GM23338 (cell line): ENCODE measurements at regions not wholly inside any gene's neighbourhood (a gene's known extent, or its start where the extent isn't known, plus 50 kb on each side); places are given as distances from the start of the nearest gene placed in this dataset.

ENCODE experiments used
- ATAC-seq: fragments of 200-7000 bp; cut with Tn5 transposase; 3 replicates; pipeline ENCODE4 v1.9.1; 2020
- DNase-seq: peaks from one replicate; pipeline ENCODE4 v3.0.0-alpha.2; 2015; ENCODE audit warnings: low spot score
- H2AFZ ChIP-seq: fragments of 200-600 bp; sonication (generic); 2 replicates; pipeline ENCODE4 v1.8.0; 2016; ENCODE audit warnings: antibody characterized with exemption, mild to moderate bottlenecking, moderate library complexity
- H3F3A ChIP-seq: fragments of 200-600 bp; sonication (generic); replicated peaks from 2 replicates; pipeline ENCODE4 v1.8.0; 2017; ENCODE audit warnings: antibody characterized with exemption, mixed run types, low read depth
- H3K27ac ChIP-seq: fragments of 200-600 bp; sonication (generic); 2 replicates; pipeline ENCODE4 v1.6.1; 2016; ENCODE audit warnings: low read depth
- H3K27me3 ChIP-seq: fragments of 200-600 bp; sonication (generic); 2 replicates; pipeline ENCODE4 v1.8.0; 2016; ENCODE audit warnings: mild to moderate bottlenecking, mixed run types, moderate library complexity; ENCODE audit not compliant: insufficient read depth
- H3K36me3 ChIP-seq: fragments of 200-600 bp; sonication (generic); 2 replicates; pipeline ENCODE4 v1.8.0; 2016; ENCODE audit warnings: mild to moderate bottlenecking; ENCODE audit not compliant: insufficient read depth
- H3K4me1 ChIP-seq: fragments of 200-600 bp; sonication (generic); 2 replicates; pipeline ENCODE4 v1.8.0; 2016; ENCODE audit warnings: mild to moderate bottlenecking, moderate library complexity; ENCODE audit not compliant: insufficient read depth
- H3K4me2 ChIP-seq: fragments of 200-600 bp; sonication (generic); 2 replicates; pipeline ENCODE4 v1.7.1; 2017; ENCODE audit warnings: mixed run types
- H3K4me3 ChIP-seq: fragments of 200-600 bp; sonication (generic); 2 replicates; pipeline ENCODE4 v1.6.1; 2016; ENCODE audit warnings: mixed run types
- H3K79me2 ChIP-seq: fragments of 200-600 bp; sonication (generic); replicated peaks from 2 replicates; pipeline ENCODE4 v1.8.0; 2017; ENCODE audit warnings: mild to moderate bottlenecking; ENCODE audit not compliant: insufficient read depth
- H3K9me2 ChIP-seq: fragments of 200-600 bp; sonication (generic); 2 replicates; pipeline ENCODE4 v1.8.0; 2017; ENCODE audit not compliant: insufficient read depth
- H4K20me1 ChIP-seq: fragments of 200-600 bp; sonication (generic); replicated peaks from 2 replicates; pipeline ENCODE4 v1.8.0; 2017; ENCODE audit warnings: mild to moderate bottlenecking; ENCODE audit not compliant: insufficient read depth
- H3K27ac Mint-ChIP-seq: 2 replicates; pipeline ENCODE4 v1.8.0; 2020; ENCODE audit warnings: inconsistent platforms, mild to moderate bottlenecking, moderate library complexity, mixed read lengths
- H3K27me3 Mint-ChIP-seq: 3 replicates; pipeline ENCODE4 v1.8.0; 2022; ENCODE audit warnings: low read depth, mild to moderate bottlenecking, moderate library complexity, mixed read lengths, inconsistent platforms; ENCODE audit not compliant: insufficient read depth, poor library complexity
- H3K36me3 Mint-ChIP-seq: 3 replicates; pipeline ENCODE4 v1.8.0; 2021; ENCODE audit warnings: low read depth, mild to moderate bottlenecking, inconsistent platforms, moderate library complexity, mixed read lengths
- H3K4me1 Mint-ChIP-seq: 3 replicates; pipeline ENCODE4 v1.8.0; 2020; ENCODE audit warnings: mild to moderate bottlenecking, inconsistent platforms, mixed read lengths
- H3K4me3 Mint-ChIP-seq: 3 replicates; pipeline ENCODE4 v1.8.0; 2021; ENCODE audit warnings: moderate library complexity, mild to moderate bottlenecking, inconsistent platforms, mixed read lengths
- H3K9me3 Mint-ChIP-seq: 3 replicates; pipeline ENCODE4 v1.8.0; 2020; ENCODE audit warnings: moderate library complexity, mild to moderate bottlenecking, inconsistent platforms, mixed read lengths
- CREB1 ChIP-seq: fragments of 250-450 bp; sonication (Bioruptor Pico); IDR thresholded peaks from 2 replicates; pipeline ENCODE4 v1.5.0; 2020; ENCODE audit warnings: low read depth, mild to moderate bottlenecking, moderate library complexity
- CTCF ChIP-seq, 2 experiments: fragments of 200-600 bp in 1 of 2; sonication (generic) in 1 of 2; conservative IDR thresholded peaks; 2 replicates each; pipeline versions ENCODE4 v1.5.1 to v1.6.1; 2016 to 2017; ENCODE audit warnings: antibody characterized with exemption in 2 of 2, low read depth in 2 of 2, mild to moderate bottlenecking in 2 of 2, moderate library complexity in 1 of 2
- EZH2 ChIP-seq: fragments of 200-600 bp; sonication (generic); IDR thresholded peaks from one replicate; pipeline ENCODE4 v1.8.0; 2017; ENCODE audit warnings: antibody characterized with exemption, mild to moderate bottlenecking, low read depth; ENCODE audit not compliant: unreplicated experiment
- JUNB ChIP-seq: IDR thresholded peaks from one replicate; pipeline ENCODE4 v1.6.1; 2016; ENCODE audit warnings: antibody characterized with exemption; ENCODE audit not compliant: unreplicated experiment
- NANOG ChIP-seq: IDR thresholded peaks from 2 replicates; pipeline ENCODE4 v1.6.1; 2016; ENCODE audit warnings: antibody characterized with exemption, borderline replicate concordance
- POLR2AphosphoS5 ChIP-seq: IDR thresholded peaks from 2 replicates; pipeline ENCODE4 v1.6.1; 2016; ENCODE audit warnings: antibody characterized with exemption, low read depth
- REST ChIP-seq: IDR thresholded peaks from one replicate; pipeline ENCODE4 v1.6.1; 2018; ENCODE audit warnings: antibody characterized with exemption; ENCODE audit not compliant: unreplicated experiment
- ZNF114 ChIP-seq: fragments of 250-450 bp; sonication (Bioruptor Pico); IDR thresholded peaks from 2 replicates; pipeline ENCODE4 v1.5.0; 2020; ENCODE audit warnings: mild to moderate bottlenecking, moderate library complexity
- ZNF462 ChIP-seq: fragments of 250-450 bp; sonication (Bioruptor Pico); IDR thresholded peaks from 2 replicates; pipeline ENCODE4 v1.5.0; 2020; ENCODE audit warnings: mild to moderate bottlenecking, moderate library complexity

DNA sequence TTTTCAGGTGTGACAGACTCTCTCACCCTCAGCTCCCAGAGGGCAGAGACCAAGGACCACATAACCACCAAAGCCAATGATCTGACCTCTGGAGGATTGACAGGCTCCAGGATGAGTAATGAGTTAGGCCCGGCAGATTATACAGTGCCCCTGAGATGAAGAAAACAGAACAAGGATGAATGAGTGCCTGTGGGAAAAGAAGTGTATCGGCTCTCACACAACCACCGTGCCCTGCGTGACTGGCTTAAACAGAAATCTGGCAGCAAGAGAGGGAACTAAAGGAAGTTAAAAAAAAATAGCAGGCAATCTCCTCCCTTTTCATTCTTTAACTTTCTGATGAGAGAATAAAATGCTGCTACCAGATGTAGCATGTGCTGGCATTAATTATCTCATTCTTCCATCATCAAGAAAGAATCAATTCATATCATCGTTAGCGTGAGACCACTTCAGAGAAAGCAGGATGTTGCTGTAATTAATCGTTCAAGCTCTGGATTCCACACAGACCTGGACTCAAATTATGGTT is 227.5 kb upstream of the COL8A1 start:
- Mint-ChIP-seq H3K27me3 (no peaks in the 10 kb centered on the region), H3K27ac (no peak overlapping the region), H3K9me3 (no peaks in the 10 kb centered on the region; the same call in 2 of the 3 replicates), H3K4me3 (no peak overlapping the region), H3K4me1 (no peaks in the 10 kb centered on the region), H3K36me3 (no peaks in the 10 kb centered on the region)
- Histone ChIP-seq H3K4me3 (no peak overlapping the region), H3K79me2 (no peaks in the 10 kb centered on the region), H3K9me2 (no peaks in the 10 kb centered on the region), H3K27me3 (no peaks in the 10 kb centered on the region), H2AFZ (peak overlapping the region; percentile 1; the same call in 1 of the 2 replicates), H3F3A (no peaks in the 10 kb centered on the region), H3K36me3 (no peaks in the 10 kb centered on the region), H3K4me1 (no peaks in the 10 kb centered on the region), H4K20me1 (no peaks in the 10 kb centered on the region), H3K27ac (no peak overlapping the region), H3K4me2 (no peak overlapping the region)
- no peak for DNase-seq
- no peak for ATAC-seq
- TF ChIP-seq NANOG (no peak), CTCF (conservative IDR thresholded peaks at IDR 0.05; ENCODE audit: low read depth in 2 of 2) (no peak), POLR2AphosphoS5 (no peak), EZH2 (no peak), ZNF462 (CRISPR knock-in tag) (no peak), CREB1 (CRISPR knock-in tag) (no peak), JUNB (no peak), ZNF114 (CRISPR knock-in tag) (no peak), REST (no peak)
